HUDEP-2 (cell line): ENCODE measurements at regions not wholly inside any gene's neighbourhood (a gene's known extent, or its start where the extent isn't known, plus 50 kb on each side); places are given as distances from the start of the nearest gene placed in this dataset.
A peak's percentile ranks its signal among the peaks of the same experiment; 100 is the strongest.

Experiments
- DNase-seq, 76 experiments: peaks; one replicate each; lab custom pipeline; 2025; ENCODE audit not compliant: unreplicated experiment in 76 of 76; lab: John Stamatoyannopoulos, UW

DNA sequence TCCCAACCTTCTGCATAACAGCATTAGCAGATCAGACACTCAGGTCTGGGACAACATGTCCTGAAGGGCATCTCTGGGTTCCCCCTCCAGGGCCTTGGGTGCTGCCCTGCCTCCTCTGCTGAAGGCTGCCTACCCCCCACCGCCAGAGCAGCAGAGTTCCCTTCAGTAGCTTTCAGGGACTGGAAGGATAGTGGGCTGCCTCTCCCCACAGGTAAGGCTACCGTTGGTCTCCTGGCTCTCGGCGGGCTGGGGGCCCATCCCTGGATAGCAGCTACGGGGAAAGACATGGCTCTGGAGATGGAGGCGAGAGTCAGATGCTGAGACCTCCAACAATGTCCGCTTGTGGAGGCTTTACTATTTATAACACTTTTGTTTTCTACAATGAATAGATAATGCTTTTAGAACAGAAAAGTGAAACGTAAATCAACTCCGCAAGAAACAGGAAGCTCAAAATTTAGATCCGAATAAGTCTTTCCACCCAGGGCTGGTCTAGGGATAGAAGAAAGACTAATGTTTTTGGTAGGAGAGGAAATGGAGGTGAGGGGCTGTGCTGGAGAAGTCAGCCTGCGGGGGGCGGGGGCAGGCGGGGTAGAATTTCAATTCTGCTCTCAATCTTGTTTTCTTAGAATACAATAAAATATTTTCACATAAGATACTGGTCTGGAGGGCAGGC, 58.4 kb downstream of the ARL4C start:
- no peak for DNase-seq

DNA sequence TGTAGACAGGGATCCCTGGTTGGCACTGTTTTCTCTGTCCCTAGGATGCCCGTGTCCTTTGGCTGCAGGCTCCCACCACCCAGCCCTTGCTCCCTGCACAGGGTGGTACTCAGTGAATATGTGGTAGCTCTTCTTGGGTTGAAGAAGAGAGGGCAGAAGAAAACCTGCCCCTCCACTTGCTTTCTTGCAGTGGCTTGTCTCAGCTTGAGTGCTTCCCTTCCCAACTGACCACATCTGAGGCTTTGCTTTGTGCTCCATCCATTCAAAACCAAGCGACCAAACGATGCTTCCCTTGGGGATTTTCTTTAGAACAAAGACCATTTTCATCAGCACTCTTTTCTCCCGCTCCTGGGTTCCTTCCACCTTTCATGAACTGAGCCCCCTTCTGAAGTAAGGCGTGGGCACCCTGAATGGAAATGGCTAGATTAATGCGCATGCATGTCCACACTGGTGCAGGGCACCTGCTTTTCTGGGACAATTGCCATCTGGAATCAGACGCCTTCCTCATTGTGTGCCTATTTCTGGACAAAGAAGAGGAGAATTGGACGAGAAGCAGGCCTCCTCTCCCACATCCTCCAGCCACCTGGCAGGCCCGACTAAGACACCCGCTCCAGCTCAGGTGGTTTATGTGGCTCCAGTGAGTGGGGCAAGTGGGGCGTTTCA, 59.1 kb downstream of the ARL4C start:
- DNase-seq: no peak

DNA sequence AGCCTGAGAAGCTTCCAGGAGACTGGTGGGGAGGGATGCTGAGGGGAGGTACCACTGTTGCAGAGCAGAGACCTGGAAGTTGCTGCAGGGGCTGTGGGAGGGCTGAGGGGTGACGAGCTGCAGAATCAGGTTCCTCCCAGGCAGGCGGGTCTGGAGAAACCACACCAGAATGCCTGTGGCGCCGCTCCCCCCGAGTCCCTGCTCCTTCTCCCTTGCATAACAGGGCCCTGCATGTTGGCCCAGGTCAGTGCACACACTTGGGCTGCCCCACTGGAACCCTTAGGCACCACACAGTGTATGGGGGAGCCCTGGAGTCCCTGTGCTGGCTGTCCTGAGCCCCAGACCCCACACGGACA, 60.4 kb downstream of the ARL4C start:
- no peak for DNase-seq

DNA sequence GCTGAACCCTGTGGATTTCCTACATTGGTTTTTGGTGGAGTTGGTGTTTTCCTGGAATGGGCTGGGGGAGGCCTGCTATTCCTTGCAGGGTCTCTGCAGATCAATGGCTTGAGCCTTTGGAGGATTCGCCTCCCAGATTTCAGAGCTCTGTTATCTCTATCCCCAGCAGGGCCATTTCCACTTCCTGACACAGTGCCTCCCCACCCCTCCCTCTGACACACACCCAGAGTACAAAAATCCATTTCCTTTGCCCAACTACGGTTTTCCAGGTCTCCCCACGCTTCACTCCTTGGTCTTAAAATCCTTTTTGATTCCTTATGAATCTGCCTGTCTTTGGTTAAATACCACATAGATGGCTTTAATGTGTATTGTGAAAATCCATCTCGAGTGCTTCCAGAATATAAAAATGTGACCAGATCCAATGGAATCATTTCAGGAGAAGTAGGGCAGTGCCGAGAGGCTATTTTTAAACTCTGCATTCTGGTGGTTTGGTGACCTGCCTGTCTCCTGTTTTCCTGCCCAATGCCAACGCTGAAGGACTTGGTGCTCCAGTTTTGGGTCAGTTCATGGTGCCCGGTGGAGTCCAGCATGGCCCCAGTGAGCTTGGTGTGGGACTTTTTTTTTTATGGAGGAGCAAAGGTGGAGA, 60.9 kb downstream of the ARL4C start:
- no peak for DNase-seq

DNA sequence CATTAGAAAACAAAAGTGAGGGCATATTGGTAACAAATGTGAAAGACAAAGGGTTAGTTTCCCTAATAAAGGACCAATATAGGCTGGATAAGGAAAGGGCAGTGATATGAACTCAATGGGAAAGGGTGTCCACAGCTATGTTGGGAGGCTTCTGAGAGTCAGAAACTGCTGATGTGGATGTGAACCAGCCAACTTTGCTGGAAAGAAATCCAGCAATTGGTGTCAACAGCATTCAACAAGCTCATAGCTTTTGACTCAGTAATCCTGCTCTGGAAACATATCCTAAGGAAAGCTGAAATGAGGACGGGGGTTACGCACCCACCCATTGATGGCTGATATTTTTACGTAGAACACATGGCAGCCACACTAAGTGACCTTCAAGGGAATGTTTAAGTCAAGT, 63.7 kb downstream of the ARL4C start:
- no peak for DNase-seq

DNA sequence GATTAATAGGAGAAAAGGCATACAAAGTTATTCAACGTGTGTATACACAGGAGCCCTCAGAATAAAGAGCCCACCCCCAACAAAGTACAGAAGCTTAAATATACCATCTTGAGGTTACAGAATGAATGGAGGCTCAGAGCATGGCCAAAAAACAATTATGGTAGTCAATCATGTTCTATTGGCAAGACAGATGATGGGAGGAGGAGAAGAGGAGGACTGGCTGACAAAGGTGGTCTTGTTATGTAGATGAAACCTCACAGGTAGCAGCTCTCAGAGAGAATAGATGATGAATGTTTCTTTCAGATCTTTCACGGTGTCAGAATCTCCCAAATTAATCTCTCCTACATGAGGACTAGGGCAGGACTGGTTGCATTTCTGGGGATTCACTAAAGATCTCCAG, 66.0 kb downstream of the ARL4C start:
- no peak for DNase-seq

DNA sequence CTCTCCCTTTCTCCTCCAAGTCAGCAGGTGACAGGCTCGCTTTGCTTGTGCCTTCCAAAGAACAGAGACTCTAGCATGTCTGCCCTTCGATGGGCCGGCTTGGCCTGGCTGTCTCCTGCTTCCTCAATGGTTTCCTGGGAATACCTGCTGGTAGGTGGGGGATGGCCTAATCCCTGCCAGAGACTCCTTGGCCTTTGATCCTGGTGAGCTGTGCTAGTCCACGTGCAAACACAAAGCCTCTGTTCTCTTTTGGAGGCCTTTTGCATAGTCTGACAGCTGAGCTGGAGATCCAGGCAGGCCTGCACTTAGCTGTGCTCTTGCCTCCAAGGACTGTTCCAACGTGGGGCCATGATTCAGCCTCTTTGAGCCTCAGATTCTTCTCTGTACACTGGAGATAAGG, 67.6 kb downstream of the ARL4C start:
- peak in 1 of 76 experiments; percentile 2 for DNase-seq

DNA sequence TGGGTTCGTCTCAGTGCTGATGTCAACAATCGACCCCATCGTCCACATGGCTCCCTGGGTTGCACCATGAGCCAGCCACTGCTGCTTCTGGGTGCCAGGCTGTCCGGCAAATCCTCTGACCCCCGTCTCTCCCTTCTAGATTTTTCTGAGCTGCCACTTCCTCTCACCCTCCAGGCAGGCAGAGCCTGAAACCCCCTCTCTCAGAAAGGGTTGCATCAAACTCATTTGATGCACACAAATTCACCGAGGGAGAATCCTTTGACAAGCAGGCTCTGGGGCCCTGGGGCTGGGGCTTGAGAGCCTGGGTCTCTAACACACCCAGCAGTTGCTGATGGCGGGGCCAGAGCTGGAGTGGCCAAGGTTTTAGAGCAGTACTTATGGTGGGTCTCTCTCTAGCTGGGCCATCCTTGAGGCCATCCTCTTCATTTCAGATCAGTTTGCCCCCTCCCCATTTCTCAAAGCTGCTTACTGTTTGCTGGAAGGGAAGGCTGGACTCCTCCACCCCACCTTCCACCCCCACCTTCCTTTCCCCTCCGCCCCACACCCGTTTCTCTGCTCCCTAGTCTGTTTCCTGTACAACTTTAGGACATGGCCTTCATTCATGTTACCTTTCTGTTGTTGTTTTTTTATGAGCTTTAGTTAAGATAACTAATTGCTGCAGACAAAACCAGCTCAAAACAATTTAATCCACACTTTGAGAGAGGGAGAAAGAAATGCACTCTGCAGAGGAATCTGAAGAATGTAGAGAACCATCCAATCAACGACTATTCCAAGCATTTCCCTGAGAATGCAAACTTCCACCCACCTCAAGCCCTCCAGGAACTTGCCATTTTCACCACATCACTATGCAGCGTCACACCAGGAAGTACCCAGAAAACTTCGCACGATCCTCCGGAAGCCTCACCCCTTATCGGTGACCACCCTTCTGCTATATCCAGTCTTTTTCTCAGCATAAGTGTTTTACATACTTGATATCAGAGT, 69.5 kb downstream of the ARL4C start:
- DNase-seq: no peak

DNA sequence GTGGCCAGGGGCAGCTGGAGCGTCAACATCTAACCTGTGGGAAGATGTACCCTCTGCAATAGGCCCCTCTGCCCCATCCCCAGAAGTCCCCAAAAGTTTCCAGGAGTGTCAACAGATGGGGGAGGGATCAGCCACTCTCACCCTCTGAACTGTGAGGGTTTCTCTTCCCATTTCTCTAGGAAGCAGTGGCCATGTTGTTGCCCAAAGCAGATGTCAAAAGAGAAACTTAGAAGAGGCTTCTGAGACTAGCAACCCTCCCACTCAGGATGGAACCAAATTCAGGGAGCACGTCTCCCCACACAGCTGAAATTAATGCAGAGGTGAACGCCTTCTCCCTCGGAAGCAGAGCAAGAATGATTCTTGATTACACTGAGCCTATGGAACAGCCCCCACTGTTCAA, 70.3 kb downstream of the ARL4C start:
- no peak for DNase-seq

DNA sequence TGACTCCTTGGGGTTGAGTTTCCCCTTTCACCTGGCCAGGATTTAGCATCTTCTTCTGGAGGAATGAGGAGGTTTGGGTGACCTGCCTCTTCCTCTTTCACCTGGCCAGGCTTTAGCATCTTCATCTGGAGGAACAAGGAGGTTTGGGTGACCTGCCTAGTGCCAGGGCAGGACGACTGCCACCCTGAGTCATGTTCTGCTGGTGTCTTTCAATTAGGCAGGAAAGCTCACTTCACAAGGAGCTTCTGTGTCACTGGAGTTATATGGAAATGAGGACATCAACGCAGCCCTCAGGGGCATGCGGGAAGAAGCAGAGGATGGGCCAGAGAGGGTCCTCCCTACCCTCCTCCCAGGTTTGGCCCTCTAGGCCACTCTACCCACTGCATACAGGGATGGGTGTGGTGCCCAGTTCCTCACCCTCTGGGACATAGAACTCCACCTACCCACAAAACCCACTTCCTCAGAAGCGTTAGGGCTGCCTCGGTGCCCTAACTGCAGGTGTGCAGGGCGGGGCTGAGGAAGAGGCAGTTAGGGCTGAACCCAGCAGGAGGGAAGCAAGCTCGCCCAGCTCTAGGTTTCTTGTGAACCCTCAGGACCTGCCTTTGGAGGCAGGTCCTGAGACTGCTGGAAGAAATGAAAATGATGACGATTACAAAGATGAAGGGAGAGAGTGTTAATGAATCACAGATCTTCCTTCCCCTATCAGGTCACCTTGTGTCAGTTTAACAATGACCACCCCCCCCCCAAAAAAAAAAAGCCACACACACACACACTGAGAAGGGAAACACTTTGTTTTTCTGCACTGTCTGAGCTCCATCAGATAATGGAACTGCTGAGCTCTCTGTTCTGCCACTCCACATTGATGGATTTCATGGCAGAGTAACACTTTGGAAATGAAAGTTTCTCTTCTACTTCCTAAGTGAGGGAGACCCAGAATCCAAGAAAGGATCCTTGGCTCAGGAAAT, 71.0 kb downstream of the ARL4C start:
- DNase-seq: no peak

DNA sequence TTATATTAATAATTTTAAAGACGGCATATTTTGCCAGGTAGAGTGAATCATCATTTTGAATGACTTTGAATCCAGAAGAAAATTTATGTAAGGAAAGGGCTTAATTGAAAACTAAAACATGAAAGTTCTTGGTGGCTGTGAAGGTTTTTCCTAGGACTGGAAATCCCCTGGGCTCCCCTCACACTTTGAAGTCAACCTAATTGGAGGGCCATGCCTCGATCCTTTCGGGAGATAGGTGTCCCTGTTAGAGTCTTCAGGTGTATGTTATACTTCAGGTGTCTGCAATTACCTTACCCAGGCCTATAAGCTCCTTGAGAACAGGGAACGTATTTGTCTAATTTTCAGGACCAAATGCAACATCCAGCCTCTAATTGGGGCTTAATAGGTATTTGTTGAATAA, 73.0 kb downstream of the ARL4C start:
- DNase-seq: no peak

DNA sequence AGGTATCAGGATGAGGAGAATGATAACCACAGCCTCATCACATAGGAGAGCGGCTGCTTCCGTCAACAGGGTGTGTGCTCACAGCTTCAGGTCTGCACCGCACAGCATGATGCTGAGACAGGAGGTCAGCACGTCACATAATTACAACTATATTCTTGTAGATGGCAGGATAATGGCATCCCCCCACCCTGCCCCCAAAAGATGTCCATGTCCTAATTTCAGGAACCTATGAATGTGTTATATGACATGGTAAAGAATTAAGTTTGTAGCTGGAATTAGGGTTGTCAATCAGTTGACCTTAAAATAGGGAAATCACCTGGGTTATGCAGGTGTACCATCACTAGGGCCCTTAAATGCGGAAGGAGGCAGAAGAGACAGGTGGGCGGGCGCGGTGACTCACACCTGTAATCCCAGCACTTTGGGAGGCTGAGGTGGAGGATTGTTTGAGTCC, 73.9 kb downstream of the ARL4C start:
- DNase-seq: no peak

DNA sequence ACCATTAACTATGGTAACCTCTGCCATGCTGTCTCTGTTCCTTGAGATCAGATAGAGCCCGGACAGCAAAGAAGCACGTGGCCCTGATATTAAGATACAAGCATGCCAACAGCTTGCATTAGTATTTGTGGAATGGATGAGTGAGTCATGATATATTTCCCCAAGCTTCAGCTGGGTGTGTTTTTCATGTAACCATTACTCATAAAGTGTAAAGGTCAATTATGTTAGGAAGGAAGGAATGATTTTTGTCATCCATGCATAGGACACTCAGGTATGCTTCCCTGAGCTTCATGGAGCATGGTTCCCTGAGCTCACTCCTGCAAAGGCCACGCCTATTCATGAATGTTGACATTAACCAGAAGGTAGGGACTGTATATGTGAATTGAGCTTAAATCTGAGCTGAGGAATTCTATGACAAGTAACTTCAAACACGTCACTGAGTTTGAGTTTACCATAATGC, 74.6 kb downstream of the ARL4C start:
- peak in 3 of 76 experiments; percentile 2 to 14 (median 9) for DNase-seq

DNA sequence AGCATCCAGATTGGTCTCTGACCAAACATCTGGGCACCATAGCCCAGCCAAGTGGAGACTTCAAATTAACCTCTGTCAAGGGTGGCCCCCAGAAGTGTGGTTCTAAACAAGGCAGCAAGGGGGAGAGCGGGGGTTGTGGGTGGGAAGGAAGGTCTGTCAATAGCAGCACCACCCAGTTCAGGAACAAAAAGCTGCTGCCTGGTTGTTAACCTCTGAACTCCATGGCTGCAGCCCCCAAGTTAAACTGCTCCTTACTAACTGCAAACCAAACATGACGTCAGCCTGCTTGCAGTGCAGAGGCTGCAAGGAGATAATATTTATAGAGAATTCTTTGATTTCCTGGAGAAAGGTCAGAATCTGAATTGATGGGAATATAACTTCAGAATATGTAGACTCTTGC, 76.5 kb downstream of the ARL4C start:
- no peak for DNase-seq

DNA sequence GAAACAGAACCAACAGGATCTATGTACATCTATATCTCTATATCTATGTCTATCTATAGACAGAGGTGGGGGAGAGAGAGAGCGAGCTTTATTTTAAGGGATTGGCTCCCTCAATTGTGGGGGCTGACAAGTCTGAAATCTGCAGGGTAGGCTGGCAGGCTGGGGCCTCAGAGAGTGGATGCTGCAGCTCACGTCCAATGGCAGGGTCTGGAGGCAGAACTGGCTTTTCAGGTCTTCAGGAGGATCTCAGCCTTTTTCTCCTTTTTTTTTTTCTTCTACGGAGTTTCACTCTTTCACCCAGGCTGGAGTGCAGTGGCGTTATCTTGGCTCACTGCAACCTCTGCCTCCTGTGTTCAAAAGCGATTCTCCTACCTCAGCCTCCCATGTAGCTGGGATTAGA, 77.2 kb downstream of the ARL4C start:
- no peak for DNase-seq

DNA sequence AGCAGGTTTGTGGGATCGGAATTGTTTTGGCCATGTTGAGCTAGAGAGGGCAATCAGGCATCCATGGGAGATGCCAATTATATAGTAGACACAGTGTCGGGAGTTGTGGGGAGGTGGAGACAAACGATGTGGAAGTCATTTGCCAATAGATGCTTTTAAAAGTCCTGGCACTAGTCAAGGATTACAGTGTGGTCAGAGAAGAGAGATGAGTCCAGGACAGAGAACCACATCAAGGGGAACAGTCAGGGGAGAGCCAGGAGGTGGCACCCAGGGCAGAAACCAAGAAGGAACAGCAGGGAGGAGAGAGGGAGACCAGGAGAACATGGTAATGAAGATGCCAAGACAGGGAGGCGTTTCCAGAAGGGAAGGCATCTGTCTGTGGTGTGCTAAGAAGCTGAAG, 81.2 kb downstream of the ARL4C start:
- DNase-seq: no peak

DNA sequence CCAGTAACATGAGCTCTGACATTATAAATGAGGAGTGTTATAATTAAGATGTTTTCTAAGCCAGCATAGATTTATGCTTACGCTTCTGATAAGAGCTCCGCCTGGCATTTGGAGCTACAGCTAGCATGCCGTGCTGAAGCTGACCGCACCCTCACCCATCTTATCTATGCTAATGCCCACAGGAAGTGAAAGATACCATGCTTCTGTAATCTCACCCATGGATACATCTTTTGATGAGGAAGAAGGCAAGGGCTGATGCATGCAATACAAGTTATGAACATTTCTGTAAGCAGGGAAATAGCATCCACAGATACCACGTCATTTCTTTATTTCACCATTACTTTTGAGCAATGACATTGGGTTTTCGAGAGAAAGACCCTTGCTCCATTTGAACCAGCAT, 82.3 kb downstream of the ARL4C start:
- DNase-seq: peak in 1 of 76 experiments; percentile 3

DNA sequence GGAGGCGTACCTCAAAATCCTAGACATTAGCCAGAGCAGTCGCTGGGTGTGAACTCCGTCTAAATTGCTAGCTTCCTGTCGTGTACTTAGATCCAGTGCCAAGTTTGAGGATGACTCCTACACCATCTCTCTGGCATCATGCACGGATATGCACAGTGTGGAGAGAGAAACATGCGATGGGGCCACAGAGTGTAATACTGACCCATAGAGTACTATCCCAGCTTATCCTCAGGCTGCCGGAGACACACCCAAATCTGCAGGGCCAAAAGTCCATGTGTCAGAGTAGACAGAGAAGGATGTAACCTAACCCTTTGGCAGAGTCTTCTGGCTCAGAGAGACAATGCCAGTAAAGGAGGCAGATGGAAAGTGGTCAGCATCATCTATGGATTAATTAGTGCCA, 84.2 kb downstream of the ARL4C start:
- no peak for DNase-seq

DNA sequence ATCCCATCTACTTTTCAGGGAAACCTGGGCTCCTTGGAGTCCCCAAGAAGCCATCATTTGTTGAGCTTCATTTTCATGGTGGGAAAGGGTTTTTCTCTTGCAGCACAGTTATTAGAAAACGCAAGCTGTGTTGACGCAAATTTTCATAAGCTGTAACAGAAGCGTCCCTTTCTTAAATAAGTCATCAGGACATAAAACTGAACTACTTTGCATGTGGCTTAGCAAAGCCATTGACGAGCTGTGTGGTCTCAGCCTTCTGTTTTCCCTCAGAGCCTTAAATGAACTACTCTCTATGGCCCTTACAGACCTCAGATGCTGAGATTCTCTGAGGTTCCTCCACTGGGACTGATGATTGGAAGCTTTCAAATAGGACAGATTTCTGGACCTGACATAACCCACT, 85.1 kb downstream of the ARL4C start:
- DNase-seq: no peak

DNA sequence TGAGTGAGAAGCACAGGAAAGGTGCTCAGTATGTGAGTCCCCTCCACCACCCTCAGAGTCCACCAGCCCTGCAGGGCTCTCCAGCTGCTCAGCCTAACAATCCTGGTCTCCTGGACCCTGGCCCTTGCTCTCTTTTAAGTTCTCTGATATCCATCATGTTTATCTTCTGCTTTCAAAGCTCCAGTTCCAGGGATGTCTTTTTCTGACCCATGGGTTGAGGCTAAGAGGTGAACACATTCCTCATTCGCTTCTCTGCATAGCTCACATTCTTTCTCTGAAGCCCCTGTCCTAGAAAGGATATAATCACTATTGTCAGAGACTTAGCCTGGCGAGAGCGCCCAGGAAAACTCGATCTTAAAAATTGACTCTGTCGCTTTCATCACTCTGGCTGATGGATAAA, 86.4 kb downstream of the ARL4C start:
- no peak for DNase-seq
